ENCODE measurements at regions not wholly inside any gene's neighbourhood (a gene's known extent, or its start where the extent isn't known, plus 50 kb on each side); places are given as distances from the start of the nearest gene placed in this dataset.
A peak's percentile ranks its signal among the peaks of the same experiment; 100 is the strongest.

- TF ChIP-seq CTCF (IDR thresholded peaks at IDR 0.05), result no peak
These were observed 257.8 kb downstream of the ETV1 start for GRCh38 chr7:13731643-13732042.

DNA sequence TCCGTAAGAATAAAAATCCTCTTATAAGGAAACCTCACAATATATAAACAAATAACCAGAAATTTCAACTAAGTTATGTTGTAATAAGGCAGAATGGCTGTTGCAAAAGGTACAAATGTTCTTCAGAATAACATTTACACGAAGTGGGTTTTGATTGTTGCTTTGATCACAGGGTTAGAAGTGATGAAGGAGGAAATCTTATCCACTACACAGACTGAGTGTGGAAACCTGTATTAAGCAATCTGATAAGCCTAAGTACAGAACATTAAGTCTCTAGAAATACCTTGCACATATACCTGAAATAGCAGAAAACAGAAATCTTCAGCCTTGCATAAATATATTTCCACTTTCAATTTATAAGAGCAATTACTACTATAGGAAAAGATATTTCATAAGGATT lies 251.9 kb downstream of the ETV1 start:
- no peak for TF ChIP-seq CTCF (IDR thresholded peaks at IDR 0.05)

- TF ChIP-seq CTCF (IDR thresholded peaks at IDR 0.05), result no peak
These were observed 247.3 kb downstream of the ETV1 start for GRCh38 chr7:13742126-13742525.

- peak; percentile 74 for TF ChIP-seq CTCF (IDR thresholded peaks at IDR 0.05)
These were observed 246.7 kb downstream of the ETV1 start for GRCh38 chr7:13742811-13743210.

GRCh38 chr7:13743226-13743625 lies 246.2 kb downstream of the ETV1 start:
- no peak for TF ChIP-seq CTCF (IDR thresholded peaks at IDR 0.05)

DNA sequence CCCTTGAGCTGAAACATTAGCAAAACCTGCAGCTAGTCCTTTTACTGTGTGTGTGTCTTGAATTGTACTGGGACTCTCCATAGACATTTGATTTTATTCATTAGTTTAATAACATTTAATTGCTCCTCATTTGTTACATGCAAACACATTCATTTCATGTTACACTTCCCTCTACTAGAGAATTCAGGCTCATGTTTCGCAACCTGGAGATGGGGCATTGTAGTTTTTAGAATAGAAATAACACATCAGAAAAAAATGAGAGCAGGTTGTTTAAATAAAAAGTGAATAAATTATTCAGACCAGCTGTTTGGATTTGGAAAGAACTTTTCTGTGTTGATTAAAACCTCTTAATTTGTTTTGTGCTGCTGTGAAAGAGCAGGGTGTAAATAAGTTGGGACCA lies 243.9 kb downstream of the ETV1 start:
- TF ChIP-seq CTCF (IDR thresholded peaks at IDR 0.05), result no peak

DNA sequence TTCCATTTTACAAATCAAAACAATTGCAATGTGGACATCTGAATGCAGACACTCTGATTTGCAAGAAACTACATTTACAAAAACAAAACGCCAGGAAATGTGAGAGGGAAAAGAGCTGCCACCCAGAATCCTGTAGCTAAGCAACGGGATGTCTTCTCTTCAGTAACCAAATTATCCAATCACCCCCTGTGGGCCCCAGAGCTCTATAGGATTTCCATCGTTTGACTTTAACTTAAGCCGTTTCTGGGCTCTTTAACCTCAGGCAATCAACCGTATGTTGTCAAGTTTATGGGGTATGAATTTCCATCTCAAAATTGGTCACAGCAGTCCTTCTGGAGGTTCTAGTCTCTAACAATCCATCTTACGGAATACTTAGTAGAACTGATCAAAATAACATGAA lies 240.5 kb downstream of the ETV1 start:
- no peak for TF ChIP-seq CTCF (IDR thresholded peaks at IDR 0.05)

- TF ChIP-seq CTCF (IDR thresholded peaks at IDR 0.05), result no peak
These were observed 239.8 kb downstream of the ETV1 start for GRCh38 chr7:13749636-13750035.

Data from LNCAP (cell line).